Activated CD8-positive, alpha-beta memory T cell treated with anti-CD3 and anti-CD28 coated beads, Interleukin-2, amount 50 U/mL, for 4 hours (primary cell): ENCODE measurements at regions not wholly inside any gene's neighbourhood (a gene's known extent, or its start where the extent isn't known, plus 50 kb on each side); places are given as distances from the start of the nearest gene placed in this dataset.

Source experiments
- DNase-seq: peaks from one replicate; pipeline ENCODE4 v3.0.0-alpha.2; 2020

DNA sequence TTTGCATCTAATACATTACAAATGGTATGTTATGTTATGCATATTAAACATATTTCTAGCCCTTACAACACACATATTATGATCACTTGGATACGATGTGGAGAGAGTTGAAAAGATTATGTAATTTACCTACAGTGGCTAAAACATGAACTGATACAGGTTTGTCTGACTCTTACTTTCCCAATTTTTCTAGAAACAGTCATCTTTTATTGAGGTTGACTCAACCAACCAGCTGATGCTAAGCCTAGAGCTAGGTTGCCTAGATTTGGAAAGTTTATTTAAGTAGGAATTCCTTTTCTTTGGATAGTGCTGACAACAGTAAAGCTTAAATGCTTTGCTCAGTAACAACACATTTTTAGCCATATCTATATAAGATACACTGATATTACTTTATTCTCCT, 1215.1 kb downstream of the ADGRL3 start:
- DNase-seq: no peak

DNA sequence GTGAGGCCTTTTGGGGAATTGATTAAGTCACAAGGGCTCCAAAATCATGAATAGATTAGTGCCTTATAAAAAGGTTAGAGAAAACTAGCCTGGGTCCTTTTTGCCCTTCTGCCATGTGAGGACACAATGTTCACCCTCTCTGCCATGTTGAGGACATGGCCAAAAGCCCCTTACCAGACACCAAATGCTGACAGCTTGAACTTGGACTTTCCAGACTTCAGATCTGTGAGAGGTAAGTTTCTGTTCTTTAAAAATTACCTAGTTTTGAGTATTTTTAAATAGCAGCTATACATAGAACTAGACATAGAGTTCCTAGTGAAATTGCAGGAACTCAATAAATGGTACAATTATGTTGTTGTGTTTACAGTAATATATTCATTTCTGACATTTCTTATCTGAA, 1214.4 kb downstream of the ADGRL3 start:
- DNase-seq: no peak

DNA sequence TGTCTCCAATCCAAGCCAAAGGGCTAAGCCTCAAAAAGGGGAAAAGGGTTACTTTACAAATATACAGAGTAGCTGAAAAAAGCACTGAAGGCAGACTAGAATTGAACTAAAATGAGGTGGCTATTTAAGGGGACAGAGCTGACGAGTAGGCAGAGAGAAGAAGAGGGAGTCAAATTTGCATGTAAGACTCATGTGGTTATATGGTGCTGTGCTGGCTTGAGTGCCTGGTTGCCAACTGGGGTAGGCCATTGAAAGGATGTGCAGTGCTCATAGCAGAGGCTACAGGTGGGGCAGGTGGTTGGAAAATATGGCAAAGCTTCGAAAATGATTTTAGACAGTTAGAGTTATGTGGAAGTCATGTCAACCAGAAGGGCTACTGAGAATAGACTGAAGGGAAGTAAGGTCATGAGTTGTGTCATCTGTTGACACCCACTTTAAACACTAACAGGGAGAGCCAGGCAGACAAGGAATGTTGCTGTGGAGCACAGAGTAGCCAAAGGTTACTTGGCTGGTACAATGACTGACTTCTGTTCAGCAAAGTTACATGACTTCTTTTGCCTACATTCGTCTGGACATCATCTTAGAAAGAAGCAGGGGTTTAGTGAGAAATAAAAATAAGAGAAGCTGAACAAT, 1210.4 kb downstream of the ADGRL3 start:
- no peak for DNase-seq

DNA sequence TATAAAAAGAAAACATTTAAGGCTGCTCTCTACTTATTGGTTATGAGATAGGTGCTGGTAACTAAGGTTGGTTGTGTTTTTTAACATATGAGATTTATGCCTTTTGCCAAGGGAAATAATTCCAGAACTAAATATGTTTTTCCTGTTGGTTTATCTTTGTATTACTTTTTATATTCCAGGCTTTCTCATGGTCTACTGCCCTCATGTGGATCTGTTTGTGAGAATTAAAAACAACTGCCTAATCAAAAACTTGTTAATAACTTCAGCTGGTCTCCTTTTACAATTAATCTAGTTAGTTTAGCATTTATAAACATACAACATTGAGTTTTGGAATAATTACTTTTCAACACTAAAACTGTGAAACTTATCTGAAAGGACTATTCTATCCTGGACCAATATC, 1208.3 kb downstream of the ADGRL3 start:
- DNase-seq: no peak

DNA sequence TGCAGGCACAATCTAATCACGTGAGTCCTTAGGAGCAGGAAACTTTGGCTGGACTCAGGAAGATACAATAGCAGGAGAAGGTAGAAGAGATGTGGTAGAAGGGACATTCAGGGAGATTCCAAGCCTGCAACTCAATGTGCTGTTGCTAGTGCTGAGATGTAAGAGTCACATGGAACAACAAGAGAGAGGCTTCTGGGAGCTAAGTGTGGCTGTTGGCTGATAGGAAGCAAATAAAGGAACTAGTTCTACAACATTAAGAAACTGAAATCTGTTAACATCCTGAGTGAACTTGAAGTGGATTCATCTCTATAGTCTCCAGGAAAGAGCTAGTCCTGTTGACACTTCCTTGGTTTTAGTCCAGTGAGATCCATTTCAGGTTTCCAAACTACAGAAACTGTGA, 1207.4 kb downstream of the ADGRL3 start:
- no peak for DNase-seq

DNA sequence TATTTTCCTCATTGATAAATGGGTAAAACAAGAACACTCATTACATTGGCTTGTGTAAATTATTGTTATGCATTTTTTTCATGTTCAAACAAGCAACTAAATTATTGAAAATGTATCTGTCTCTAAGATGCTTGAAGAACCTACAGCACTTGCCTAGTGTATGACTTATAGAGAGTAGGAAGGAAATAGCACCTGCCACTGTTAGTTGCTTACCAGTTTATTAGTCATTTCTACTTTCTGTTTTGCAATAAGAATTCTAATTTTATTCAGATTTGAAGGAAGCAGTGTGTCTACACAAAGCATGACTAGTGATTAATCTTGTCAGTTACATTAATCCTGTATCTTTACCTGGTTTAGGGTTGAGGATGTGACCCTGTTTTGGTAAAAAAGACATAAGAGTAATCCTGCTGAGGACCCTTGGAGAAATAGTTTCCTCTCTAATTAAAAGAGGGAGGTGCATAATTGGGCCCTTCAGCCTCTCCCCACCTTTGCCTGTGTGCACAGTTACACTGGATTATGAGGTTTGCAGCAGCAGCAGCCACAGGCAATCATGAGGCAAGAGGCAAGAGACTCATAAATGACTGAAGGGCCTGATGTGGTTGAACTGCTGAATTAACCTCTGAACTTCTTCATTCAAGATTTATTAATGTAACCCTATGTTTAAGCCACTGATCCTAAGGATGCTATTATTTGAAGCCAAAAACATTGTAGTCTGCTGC, 1202.1 kb downstream of the ADGRL3 start:
- no peak for DNase-seq

DNA sequence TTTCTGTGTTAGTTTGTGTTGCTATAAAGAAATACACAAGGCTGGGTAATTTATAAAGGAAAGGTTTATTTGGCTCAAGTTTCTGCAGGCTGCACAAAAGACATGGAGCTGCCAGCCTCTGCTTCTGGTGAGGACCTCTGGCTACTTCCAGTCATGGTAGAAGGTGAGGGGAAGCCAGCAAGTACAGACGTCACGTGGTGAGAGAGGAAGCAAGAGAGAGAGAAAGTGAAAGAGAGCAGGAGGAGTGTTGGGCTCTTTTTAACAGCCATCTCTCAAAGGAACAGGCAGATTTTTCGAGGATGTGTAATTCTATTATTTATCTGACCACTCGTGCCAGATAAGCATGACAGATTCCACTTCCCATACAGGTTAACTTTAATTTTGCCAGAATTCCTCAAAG, 1199.1 kb downstream of the ADGRL3 start:
- no peak for DNase-seq

DNA sequence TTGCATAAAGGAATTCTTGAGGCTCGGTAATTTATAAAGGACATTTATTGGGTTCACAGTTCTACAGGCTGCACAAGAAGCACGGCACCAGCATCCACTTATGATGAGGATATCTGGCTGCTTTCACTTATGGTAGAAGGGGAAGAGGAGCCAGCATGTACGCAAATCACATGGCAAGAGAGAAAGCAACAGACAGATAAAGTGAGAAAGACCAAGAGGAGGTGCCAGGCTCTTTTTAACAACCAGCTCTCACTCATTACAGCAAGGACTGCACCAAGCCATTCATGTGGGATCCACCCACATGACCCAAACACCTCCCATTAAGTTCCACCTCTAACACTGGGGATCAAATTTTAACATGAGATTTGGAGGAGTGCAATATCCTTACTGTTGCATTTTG, 1198.2 kb downstream of the ADGRL3 start:
- DNase-seq: no peak

DNA sequence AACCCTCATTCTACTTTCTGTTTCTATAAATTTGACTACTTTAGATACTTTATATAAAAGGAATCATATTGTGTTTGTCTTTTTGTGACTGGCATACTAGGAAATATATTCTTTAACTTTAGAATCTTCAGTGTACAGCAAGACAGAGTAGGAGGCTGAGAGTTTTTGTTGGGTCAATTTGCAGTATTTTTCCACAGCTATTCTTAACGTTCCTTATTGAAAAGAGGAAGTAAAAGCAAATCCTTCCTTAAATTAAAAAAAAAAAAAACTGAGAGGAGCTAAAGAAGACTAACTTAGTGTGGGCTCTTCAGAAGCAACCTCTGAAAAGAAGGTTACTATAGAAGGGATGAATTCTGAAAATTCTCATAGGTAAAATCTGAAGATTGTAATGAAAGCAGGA, 1194.6 kb downstream of the ADGRL3 start:
- no peak for DNase-seq

DNA sequence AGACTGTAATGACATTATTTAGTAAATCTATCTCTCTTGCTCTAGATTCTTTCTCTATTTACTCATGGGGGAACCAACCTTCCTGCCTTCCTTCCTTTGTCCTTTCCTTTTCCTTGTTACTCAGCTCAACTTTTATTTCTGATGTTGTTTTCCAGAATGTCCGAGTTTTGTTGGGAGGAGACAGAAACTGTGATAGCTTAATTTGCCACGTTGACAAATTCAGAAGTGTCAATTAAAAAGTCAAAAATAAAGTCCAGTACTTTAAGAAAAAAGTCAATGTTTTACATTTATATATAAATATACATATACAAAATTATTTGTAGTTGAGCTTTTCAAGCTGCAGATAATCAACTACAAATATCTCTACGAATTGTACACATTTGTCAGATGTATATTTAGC, 1187.7 kb downstream of the ADGRL3 start:
- DNase-seq: no peak

DNA sequence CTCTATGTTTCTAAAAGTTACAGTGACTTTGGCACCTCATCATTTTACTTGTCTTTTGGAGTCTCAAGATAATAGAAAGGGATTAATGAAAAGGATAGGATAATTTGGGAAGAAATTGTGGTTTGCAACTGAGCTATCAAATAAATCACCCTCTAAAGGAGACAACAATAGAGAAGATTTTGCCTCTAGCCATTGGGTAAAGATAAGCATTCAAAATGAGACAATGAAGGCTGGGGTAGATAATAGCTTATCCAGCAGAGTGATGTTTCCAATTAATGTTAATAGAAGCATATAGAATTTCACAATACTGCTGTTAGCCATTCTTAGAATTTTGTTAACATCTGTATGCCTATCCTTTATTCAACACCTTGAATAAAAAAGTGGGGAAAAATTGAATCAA, 1177.6 kb downstream of the ADGRL3 start:
- no peak for DNase-seq

DNA sequence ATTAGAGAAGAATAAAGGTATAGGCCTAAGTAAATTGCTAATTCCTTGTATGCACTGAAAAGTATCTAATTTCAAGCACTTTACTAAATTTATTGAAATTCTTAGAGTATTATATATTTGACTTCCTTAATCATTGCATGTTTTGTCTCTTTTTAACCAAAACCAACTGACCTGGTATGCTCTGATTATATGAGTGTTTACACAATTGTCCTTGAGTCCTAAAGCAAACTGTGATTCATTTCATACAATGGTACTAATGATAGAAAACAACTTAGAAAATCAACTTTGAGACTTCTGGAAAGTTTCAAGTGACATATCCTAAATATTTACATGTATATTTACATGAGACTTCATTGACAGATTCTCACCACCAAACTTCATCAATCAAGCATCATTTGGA, 1177.1 kb downstream of the ADGRL3 start:
- no peak for DNase-seq

DNA sequence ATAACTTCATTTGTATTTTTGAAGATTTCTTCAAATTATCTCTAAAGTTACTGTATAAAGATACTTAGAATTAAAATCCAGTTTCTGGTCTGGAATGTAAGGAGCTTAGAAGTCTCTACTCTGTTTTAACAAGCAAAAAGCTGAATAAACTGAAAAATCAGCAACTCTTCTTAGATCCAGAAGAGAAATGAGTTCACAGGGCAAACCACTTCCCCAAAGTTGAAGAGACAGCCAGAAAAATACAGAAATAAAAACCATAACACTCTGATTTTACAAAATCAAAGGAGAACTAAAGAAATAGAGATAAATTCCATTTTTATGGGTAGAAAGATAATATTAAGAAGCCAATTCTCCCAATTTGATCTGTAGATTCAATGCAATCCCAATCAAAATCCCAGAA, 1166.8 kb downstream of the ADGRL3 start:
- DNase-seq: no peak

DNA sequence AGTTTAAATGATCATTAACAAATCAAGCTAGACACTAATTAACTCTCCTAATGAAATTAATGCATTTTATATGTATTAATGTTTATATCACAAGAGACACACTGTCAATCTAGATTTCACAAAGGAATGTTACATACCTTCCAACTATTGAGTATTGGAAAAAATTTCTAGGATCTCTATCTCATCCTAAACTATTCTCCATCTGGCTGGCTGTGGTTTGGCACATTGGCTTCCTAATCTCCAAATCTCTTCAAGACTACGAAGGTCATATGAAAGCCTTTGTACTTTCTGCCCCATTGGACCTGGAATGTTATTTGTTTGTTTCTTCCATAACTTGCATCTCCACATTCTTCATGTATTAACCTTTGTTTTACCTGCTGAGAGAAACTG, 1160.0 kb downstream of the ADGRL3 start:
- DNase-seq: no peak

DNA sequence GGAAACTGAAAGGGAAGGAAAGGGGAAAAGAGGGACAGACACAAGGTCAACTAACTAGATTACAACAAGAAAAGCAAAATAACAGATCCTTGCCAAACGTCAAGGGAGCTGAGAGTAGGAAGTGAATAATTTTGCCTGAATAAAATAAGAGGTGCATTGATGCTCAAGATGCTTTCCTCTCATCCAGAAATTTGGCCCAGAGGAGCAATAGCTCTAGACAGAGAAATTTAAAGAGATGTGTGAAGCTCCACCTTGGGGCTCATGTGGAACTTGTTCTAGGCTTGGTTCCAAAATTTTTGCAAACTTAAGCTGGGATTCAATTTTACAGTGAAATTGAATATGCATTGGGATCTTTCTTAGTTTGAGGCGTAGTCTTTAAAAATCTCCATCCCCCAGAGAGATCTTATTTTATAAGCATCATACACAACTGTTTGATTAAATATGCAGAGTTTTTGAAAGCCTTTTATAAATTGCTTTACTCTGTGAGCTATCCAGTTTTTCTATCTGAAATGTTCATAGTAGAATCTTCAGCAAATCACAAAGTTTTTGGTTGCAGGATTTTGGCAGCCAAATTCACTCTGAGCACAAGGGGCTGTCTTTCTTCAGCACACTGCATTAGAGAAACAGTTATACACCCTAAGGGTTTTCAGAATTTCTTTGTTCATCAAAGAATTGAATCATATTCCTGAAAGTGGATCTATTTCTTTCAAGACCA, 1159.5 kb downstream of the ADGRL3 start:
- DNase-seq: no peak

DNA sequence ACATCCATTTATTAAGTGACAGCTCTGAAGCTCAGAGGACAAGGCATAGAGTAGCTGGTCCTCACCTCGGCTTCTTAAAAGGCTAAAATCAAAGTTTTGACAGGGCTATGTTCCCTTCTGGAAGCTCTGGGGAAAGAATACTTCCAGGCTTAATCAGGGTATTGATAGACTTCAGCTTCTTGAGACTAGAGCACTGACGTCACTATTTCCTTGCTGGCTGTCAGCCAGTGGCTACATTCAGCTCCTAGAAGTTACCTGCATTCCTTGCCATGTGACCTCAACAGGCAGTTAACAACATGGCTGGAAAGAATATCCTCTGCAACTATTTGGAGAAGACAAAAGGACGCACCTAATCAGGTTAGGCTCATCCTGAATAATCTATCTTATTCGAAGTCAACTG, 1144.8 kb downstream of the ADGRL3 start:
- no peak for DNase-seq

DNA sequence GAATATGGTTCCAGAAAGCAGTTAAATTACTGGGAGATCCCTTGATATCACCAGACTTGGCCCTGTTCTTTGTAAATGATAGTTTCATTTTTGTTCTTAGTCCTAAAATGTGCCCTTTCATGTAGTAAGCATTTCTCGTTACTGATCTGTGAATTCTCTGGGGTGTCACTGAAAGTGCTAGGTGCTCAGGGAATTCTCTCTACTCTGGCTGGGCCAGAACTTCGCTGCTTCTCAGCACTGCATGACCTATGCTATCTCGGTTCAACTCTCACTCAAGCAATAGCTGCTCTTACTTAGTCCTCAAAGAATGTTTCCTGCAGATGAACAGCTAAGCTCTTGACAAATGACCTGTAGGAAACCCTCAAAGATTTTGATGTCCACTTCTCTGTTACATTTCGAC, 1144.3 kb downstream of the ADGRL3 start:
- no peak for DNase-seq

DNA sequence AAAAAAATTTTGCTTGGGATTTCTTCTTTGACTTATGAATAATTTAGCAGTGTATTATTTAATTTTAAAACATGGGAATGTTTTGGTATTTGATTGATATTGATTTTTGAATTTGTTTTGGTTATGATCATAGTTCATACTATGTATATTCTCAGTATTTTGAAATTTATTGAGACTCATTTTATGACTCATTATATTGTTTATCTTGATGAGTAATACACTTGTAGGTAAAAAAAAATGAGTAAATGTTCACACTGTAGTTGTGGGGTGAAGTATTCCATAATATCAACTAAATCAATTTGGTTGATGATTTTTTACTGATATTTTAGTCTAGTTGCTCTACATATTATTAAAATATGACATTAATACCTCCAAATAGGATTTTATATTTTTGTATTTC, 1142.2 kb downstream of the ADGRL3 start:
- no peak for DNase-seq

DNA sequence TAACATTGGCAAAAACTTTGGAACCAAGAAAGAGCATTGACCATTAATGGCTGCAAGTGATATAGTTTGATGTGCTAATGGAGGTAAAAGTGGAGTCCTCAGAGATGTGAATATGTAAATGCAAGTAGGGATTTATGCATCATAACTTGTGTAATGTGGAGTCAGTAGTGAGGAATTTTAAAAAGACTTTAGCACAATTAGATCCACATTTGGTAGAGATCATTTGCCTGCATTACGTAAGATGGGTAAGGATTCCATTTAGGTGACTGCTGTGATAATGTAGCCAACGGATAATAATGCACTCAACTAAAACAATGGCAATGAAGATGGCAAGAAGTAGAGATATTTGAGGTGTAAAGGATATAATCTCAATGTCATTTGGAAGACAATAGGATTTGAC, 1128.4 kb downstream of the ADGRL3 start:
- no peak for DNase-seq

DNA sequence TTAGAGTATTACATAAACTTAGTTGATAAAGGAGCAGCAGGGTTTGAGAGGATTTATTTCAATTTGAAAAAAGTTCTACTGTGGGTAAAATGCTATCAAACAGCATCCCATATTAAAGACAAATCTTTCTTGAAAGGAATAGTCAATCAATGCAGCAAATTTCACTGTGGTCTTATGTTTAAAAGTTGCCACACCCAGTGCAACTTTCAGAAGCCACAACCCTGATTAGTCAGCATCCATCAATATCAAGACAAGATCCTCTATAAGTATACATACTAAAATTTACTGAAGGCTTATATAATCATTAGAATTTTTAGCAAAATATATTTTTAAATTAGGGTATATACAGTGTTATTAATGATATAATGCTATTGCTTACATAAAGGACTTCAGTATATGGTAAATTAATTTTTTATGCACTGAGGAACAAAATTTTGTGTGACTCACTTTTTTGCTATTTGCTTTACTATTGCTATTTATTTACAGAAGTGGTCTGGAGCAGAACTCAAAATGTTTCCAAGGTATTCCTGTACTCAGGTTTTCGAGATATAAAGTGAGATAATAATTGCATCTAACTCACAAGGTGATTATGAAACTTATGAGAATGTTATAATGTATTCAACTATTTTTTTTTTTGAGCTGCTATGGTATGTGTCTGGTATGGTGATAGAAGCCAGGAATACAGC, 1127.6 kb downstream of the ADGRL3 start:
- DNase-seq: no peak

DNA sequence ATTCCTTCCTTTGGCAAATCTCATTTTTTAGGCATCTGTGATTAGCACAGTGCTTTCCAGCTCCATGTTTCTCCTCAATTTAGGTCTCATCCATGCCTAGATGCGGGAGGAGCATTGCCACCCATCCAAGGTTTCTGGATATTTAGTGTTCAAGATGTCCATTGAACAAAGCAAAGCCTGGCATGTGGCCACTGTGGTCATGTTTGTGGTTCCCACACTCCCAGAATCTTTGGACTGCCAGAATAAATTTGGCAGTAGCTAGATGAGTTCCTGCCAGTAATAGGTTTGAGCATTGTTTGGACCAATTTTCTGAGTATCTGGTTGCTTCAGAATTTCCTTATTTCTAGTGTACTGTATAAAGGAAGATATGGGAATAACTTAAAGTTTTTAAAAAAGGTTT, 1124.1 kb downstream of the ADGRL3 start:
- no peak for DNase-seq

DNA sequence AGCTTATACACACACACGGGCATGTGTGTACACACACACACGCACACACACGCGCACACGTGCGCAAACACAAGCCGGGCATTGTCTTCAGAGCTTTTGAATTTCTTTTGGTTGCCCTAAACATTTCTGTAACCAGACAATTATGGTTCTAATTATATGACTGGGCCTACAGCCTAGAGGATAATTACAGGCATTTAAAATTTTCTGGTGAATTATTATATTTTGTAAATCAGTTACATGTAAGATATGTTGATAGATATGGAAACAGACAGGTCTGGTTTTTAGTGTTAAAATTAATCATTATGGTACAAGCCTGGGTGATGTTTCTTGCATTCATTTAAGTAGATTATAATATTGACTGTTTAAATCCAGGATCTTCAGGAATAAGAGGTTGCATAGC, 1120.5 kb downstream of the ADGRL3 start:
- no peak for DNase-seq

DNA sequence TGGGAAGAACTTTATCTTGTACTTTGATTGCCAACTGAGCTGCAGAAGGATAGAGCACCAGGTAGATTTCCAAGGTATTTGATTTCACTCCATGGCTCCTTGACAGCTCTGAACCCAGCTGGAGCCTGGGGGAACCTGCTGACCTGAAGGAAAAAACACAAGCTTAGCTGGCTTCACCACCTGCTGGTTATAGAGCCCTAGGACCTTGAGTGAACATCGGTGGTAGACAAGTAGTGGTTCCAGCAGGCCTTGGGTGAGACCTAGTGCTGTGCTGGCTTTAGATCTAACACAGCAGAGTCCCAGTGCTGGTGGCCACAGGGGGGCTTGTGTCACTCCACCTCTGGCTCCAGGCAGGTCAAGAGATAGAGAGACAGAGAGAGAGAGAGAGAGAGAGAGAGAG, 1102.6 kb downstream of the ADGRL3 start:
- no peak for DNase-seq

DNA sequence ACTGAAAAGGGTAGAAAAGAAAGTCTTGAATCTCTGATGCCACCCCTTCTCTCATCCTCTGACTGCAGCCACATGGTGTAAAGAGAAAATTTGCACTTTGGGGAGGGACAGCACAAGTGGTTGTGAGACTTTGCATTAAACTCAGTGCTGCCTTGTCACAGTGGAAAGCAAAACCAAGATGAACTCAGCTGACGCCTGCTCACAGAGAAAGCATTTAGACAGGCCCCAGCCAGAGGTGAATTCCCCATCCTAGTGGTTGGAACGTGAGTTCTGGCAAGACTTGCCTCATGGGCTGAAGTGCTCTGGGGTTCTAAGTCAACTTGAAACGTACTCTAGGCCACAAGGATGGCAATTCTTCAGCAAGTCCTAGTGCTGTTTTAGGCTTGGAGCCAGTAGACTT, 1101.4 kb downstream of the ADGRL3 start:
- no peak for DNase-seq
